ENCODE measurements at regions not wholly inside any gene's neighbourhood (a gene's known extent, or its start where the extent isn't known, plus 50 kb on each side); places are given as distances from the start of the nearest gene placed in this dataset.

GRCh38 chr6:164142322-164142721 lies 727.8 kb downstream of the QKI start:
- TF ChIP-seq EZH2phosphoT487 (conservative IDR thresholded peaks at IDR 0.05; ENCODE audit: low read length): no peak
- no peak for TF ChIP-seq CTCF (IDR thresholded peaks at IDR 0.05; ENCODE audit: insufficient read depth, low read length, poor library complexity, severe bottlenecking)
